ENCODE measurements at regions not wholly inside any gene's neighbourhood (a gene's known extent, or its start where the extent isn't known, plus 50 kb on each side); places are given as distances from the start of the nearest gene placed in this dataset.
A peak's percentile ranks its signal among the peaks of the same experiment; 100 is the strongest.

DNA sequence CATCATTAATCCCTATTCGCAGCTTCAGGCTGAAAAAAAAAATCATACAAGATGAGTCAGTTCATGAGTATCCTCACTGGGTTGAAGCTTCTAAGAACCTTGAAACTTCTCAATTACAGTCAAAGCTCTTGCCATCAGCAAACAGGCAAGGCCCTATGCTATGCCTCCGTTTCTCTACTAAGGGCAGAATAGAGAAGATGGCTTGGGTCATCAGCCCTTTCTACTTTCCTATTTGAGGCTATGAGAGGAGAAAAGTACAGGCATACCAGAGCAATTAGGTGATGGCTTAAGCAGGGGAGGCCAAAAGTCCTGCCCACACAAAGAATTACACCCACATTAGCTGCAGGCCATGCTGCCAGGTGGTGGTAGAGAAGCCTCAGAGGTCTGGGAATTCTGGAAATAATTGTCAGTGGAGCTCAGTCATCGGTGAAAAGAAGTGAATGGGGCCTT lies 89.0 kb downstream of the MRPL46 start:
- no peak for DNase-seq

DNA sequence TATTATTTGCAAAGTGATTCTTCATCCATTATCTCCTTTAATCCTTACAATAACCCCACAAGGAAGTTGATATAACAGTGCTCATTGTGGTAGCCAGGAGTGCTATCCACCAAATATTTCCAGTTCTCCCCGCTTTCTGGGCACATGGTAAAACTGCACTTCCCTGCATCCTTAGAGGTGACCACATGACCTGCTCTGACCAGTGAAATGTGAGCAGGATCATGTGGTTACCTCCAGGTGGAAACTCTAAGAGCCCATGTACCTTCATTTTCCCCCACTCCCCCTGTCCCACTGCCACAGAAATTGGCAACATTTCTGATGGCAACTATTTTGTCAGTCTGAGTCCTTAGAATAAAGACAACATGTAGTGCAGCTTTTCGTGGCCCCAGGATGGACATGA lies 89.7 kb downstream of the MRPL46 start:
- DNase-seq = no peak

DNA sequence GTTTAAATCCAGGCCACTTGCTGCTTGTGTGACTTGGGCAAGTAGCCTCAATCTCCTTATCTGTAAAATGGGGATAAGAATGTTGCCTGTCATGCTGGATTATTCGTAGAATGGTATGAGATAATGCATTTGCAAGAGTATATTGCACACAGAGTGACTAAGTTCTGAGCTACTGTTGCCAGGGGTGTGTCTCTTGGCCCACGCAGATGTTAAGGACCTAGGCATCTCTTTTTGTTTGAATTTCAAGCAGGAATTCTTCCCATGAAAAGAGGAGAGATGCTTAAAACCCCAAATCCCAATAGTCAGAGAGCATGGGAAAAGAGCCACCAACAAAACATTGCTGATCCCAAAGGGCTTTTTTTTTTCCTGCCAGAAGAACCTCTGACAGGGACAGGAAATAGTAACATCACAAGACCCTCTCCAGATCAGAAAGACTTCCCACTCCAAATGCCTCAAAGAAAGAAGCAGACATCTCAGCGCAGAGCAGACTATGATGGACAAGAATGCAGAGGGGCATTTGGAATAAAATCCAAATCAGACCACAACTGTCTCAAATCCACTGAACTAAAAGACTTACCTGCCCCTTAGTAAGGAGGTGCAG lies 90.5 kb downstream of the MRPL46 start:
- DNase-seq = no peak

DNA sequence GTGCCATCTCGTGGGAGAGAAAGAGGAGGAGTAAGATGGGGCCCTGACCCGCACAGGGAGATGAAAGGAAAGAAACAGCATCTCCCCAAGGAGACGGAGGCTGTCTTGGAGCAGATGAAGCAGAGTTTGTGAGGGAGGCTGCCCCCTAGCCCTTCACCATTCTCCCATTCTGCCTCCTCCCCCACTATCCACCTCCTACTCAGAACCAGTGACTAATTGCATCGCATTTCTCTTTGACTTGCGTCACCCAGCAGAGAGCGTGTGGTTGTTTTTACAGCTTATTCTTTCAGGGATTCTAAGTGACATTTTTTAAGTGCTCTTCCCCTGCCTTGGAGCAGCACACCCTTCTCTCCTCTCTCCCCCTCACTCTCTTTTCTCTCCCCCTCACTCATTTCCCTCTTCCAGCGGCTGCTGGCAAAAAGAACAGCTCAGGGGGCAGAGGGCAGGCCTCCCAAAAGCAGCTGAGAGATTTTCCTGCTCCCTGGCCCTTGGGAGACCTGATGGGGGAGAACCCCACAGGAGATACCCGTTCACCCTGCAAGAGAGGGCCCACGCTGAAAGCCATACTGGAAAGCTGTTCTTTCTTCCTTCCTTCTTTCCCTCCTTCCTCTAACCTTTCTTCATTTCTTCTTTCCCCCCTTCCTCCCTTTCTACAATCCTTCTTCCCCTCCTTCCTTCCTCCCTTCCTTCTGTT lies 91.8 kb downstream of the MRPL46 start:
- no peak for DNase-seq

DNA sequence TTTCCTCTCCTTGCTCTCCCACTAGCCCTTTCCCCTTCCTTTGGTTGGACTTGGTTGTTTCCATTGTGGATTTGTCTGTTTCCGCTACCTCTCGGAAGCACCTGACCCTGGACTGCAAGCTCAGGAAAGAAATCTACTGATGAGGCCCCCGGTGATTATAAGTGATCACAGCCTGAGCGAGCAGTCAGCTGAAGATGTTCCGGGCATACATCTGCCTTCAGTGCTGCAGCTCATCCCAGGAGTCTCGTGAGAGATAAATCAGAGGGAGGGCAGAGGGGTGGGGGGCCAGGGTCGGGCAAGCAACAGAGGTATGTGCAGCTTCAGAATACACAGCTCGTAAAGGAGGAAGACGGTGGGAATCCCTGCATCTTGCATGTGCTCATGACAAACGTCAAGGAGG lies 102.1 kb downstream of the MRPL46 start:
- no peak for DNase-seq

DNA sequence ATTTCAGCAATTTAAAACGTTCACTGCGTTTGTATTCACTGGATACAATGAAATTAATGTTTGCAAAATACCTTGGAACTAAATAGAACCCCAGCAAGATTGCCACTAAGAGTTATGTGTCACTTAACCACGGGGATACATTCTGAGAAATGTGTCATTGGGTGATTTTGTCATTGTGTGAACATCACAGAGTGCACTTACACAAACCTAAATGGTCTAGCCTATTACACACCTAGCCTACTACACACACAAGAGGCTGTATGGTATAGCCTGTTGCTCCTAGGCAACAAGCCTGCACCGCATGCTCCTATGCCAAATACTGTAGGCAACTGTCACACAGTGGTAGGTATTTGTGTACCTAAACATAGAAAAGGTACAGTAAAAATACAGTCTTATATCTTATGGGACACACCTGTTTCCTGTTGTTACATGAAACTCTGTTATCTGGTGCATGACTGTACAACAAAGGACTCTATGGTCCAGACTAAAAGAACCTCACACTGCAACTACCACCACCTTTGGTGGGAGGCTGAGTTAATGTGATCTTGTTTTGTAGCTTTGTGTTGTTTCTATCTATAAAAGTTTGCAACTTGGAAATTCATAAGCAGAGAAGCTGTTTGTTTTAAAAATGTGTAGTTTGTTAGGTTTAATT lies 92.2 kb upstream of the NTRK3 start:
- DNase-seq = no peak

DNA sequence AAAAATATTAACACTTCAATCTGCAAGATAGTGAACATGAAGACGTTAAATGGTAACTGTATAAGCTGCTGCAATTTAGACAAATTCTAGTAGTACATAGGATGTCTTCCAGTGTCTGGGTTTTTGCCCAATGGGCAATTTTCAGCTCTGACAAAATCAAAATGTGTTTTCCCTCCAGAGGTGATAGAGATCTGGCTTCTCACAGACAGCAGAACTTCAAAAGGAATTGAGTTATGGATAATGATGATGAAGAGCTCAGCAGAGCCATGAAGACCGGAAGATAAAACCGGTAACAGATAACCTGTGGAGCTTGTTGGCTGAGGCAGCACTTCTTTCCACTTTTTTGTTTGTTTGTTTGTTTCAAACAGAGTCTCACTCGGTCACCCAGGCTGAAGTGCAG lies 89.4 kb upstream of the NTRK3 start:
- DNase-seq = no peak

DNA sequence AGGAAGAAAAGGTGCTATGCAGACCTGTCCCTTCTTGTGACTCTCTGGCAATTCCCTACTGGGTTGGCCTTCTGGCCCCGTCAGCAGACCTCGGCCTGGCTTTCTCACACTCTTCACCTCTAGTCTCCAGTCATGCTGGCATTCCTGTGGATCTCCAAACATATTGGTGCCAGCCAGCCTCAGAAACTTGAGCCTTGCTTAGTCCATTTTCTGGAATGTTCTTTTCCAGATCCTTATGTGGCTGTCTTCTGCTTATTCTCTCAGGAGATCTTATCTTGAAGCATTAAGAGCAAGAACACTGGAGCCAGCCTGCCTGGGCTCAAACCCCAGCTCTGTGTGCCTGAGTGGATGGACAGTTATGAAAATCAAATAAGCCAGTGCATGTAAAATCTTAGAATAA lies 88.2 kb upstream of the NTRK3 start:
- DNase-seq = no peak

DNA sequence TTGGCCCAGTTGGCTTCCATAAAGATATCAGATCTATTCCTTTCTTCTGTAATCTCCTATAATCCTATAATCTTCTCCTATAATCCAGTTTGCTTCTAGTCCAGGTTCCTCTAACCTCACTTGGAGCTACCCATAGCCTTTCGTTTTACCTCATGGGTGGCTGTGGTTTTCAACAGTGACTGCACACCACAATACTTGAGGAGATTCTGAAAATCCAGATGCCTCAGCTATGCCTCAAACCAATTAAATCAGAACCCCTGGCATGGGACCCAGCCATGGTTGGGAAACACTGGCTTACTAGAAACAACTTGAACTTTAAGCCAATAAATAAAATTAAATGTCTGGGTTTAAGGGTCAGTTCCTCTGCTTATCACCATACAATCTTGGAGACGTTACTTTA lies 86.1 kb upstream of the NTRK3 start:
- DNase-seq = no peak

DNA sequence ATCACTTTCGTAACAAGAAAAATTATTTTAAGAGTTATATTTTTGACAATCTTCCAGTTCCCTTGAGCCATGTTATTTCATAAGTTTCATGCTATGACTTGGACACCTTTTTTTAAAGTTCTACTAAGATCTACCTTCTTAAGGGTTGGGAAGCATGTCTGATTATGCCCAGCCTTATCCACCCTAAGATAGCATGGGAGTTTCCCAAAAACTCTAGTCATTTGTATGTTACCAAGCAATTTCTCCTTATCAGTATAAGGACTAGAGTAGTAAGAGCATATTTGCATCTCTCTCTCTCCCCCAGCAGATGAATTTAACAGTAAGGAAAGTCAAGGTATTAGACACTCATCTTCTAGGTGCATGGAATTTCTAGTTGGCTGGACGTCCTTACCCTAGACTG lies 85.1 kb upstream of the NTRK3 start:
- DNase-seq = no peak

DNA sequence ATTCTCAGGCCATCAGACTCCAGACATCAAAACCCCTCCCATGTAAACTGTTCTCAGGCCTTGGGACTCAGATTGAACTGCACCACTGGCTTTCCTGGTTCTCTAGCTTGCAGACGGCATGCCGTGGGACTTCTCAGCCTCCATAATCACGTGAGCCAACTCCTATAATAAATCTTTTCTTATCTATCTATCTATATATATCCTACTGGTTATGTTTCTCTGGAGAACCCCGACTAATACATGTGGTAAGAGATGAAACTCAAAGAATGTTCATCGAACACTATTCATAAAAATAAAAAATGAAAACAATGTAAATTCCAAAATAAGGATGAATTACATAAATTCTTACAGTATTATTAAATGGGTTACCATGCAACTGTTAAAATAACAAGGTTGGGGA lies 84.5 kb upstream of the NTRK3 start:
- no peak for DNase-seq

DNA sequence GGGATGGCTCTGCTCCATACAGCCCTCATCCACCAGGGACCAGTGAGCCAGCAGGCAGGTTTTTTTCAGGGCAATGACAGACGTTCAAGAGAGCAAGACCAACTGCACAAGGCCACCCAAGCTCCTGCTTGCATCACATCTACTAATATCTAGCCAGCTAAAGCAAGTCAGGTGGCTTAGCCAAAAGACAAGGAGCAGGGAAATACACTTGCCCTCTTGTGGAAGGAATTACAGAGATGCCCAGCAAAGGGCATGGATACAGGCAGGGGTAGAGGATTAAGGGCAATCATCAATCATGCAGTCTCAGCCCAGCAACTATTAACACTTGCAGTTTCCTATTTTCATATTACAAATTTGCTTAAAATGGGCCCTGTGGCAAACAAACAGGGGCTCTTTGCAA lies 81.5 kb upstream of the NTRK3 start:
- DNase-seq = no peak

DNA sequence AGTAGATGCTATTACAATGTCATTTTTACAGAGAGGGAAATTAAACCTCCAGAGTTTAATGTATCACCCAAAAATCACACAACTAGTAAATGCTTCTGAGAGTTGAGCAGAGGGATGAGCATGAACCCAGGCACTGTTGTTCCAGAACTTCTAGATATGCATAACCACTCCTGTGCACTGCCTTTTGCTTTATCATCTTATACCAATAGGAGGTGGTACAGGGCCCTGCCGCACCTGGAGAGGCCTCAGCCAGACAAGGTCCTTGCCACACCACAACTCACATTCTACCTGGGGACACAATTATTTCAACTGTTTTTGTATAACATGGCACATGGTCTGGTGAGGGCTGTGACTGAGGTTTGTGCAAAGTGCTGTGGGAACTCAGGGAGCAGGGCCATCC lies 78.5 kb upstream of the NTRK3 start:
- no peak for DNase-seq

DNA sequence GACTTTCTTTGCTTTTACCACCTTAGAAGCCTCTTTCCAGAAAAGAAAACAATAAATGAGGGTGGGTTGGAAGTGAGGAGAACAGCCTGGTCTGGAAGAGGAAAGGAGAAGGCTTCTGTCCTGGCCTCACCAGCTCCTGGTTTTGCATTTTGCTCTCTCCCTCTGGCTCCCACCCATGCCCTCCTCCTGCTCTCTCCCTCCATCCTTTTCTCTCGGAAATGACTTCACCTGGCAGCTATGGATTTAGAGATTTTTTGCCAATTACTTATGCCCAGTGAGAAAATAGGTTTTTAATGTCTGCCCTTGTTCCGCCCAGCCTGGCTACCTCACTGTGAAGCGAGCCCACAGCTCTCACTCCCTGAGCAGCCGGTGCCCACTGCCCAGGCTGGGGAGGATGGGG lies 77.9 kb upstream of the NTRK3 start:
- no peak for DNase-seq

DNA sequence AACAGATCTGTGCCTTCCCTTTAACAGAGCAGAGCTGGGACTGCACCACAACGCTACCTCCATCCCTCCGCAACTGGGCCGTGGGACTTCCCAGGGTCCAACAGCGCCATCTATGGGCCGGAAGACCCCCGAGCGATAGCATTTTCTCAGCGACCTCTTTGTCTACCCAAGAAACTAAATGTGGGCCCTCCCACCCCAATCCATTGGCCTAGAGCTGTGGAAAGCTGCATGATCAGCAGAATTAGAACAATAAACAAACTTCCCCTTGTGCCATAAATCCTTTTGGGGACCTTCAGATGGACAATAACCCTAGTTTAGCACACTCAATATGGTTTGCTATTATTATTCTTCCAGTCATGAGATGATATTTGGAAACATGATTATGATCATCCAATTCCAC lies 74.8 kb upstream of the NTRK3 start:
- peak; percentile 65 for DNase-seq

DNA sequence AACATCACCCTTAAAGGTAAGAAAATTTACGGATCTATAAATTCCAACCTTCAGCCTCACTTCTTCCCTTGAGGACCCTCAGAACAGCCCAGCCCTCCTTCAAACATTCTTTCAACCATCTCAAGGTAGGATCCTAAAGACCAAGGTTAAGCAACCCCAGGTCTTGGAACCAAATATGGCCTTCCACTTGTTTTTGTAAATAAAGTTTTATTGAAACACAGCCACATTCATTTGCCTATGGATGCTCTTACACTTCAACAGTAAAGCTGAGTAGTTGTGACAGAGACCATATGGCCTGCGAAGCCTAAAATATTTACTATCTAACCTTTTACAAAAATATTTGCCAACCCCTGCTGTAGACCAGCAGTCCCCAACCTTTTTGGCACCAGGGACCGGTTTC lies 70.4 kb upstream of the NTRK3 start:
- DNase-seq = no peak

DNA sequence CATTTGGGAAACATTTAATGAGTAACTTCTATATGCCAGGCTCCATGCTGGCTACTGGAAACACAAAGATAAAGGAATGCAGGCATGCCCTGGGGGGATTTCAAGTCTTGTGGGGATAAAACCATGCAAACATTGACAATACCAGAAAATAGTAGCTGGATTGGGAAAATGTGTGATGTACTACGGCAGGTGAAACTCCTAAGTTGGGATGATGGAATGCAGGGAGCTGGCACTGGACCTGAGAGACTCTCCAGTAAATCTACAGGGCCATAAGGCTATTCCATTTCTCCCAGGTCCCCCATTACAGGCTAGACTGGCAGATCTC lies 68.2 kb upstream of the NTRK3 start:
- no peak for DNase-seq

DNA sequence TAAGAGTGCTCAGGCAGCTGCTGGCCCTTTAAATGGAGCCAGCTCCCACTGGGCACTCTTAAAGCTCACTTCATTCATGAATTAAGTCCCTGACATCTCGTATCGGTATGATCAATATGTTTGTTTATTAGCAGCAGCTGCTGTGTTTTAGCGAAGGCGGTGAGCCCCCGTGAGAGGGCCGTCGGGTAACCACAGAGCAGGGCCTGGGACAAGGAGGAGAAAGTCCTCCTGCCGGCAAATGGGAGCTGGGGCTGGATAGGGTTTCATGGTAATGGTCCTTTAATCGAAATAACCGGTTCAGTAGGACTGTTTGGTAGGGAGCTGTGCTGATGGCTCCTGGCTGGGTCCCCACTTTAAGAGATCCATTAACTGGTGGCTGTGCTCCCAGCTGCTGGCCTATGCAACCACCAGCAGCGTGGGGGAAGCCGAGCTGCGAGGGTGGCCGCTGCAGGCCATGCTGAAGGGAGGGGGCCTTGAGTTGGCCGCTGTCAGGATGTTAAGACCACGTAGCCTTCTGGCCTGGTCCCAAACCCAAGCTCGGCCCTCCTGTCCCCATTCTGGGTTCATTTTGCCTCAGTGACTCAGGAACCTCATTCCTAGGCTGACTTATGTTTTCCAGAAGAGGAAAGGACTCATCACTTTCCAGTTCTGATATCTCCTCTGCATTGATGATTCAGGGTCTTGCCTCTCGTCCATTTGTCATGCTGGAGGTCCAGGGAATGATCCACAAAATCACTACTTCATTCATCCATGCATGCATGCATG lies 67.6 kb upstream of the NTRK3 start:
- no peak for DNase-seq

DNA sequence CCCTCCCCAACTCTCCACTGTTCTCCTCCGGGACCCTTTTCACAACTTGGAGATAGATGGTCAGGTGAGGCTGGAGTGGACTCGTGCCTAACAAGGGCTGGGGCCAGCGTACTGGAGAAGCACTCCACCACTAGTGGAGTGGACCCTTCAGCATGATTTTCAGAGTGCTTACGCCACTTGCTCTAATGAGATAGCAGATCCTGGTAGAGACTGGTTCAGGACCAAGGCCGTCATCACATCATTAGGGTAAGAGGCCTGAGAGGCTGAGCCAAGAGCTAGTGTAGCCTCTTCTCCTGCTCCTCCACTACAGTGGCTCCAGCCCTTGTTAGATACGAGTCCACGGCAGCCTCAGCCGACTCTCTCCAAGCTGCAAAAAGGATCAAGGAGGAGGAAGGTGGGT lies 66.9 kb upstream of the NTRK3 start:
- no peak for DNase-seq

DNA sequence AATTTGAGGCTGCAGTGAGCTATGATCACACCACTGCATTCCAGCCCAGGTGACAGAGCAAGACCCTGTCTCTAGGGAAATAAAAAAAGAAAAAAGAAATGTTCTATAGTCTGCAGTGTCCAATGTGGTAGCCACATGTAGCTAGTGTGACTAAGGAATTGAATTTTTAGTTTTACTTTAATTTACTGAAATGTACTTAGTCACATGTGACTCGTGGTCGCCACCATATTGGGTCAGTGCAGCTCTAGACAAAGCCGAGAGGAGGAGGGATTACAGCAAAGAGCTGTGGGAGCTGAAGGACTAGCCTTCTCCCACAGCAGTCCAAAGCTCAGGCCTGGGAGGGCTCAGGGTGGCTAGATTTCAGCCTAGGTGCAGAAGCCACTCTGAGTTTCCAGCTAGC lies 65.9 kb upstream of the NTRK3 start:
- no peak for DNase-seq

DNA sequence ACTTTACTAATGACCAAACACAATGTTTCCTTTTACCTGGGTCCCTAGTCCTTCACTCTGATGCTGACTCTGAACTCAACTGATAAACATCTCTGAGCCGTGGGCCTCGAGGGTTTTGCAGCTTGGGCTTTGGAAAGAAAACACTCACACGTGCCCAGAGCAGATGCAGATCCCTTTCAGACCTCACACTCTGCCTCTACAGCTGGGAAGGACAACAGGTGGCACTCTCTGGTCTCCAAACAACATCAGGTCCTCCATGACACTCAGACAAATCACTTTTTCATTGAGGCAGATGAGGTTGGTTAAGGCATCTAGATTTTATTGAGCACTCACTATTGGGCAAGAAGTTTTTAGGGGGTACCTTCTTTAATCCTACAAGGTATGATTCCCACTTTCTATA lies 64.7 kb upstream of the NTRK3 start:
- DNase-seq = no peak

DNA sequence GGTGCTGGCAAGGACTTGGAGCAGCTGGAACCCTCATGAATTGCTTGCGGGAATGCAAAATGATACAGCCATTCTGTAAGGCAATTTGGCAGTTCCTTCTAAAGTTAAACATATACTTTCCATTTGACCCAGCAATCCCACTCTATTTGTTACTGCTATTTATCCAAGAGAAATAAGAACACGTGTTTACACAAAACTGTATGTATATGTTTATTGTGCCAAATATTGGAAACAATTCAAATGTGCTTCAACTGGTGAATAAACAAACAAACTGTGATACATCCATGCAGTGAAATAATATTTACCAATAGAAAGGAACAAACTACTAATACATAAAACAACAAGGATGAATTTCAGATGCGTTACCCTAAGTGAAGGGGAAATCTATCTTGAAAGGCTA lies 60.0 kb upstream of the NTRK3 start:
- DNase-seq = no peak

DNA sequence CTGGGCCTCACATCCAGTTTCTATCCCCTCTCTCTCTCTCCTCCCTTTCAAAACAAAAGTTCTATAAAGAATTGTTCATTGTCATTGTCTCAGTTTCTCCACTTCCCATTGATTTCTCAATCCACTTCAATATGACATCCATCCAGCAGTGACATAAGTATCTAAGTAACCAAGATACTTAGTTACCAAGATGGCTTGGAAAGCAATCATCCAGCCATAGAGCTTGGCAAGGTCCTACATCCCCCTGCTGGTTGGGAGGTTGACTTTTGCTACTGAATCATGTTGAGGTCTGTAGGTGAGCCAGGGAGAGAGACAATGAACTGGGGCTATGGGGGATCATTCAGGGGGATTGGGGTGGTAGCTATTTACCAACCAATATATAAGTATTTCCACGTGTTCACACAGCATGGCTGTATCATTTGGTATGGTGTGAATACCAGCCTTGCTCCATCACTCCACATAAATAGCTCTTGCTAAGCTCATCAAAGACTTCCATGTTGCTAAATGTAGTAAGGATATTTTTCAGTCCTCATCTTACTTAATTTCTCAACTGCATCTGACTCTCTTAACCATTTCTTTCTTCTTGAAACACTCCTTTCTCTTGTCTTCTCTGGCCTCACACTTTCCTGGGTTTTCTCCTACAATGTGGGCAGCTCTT lies 58.8 kb upstream of the NTRK3 start:
- DNase-seq = no peak

All from activated CD4-positive, alpha-beta T cell treated with anti-CD3 and anti-CD28 coated beads, Interleukin-10, Interleukin-2, amounts not matched to agents 100 ng/mL and 50 ng/mL, durations not matched to agents 16 hours and 8 hours (primary cell).